GM12878 (cell line): ENCODE measurements at regions not wholly inside any gene's neighbourhood (a gene's known extent, or its start where the extent isn't known, plus 50 kb on each side); places are given as distances from the start of the nearest gene placed in this dataset.

Experiments
- ATAC-seq: fragments of 200-7000 bp; cut with Tn5 transposase; 3 replicates; pipeline ENCODE4 v1.9.1; 2020; ENCODE audit warnings: mild to moderate bottlenecking, moderate library complexity
- BruUV-seq: library from RNA; stranded (reverse); fragments of 400-500 nt; replicated peaks from 2 replicates; lab custom pipeline; 2021; lab: Mats Ljungman, UMichigan
- CTCF ChIA-PET: fragments of 300-600 bp; sonication (Branson Sonifier 250); formaldehyde crosslinking; extraction: SDS; loops from one replicate; lab custom pipeline; 2021; ENCODE audit warnings: inconsistent platforms; lab: Yijun Ruan, JAX
- POLR2A ChIA-PET: fragments of 350-600 bp; formaldehyde crosslinking; extraction: SDS; loops from one replicate; lab custom pipeline; 2021; ENCODE audit warnings: inconsistent platforms; lab: Charles Lee
- RAD21 ChIA-PET: fragments of 300-600 bp; sonication (Branson Sonifier 250); formaldehyde crosslinking; loops from one replicate; lab custom pipeline; 2023; ENCODE audit warnings: antibody characterized with exemption; ENCODE audit not compliant: unreplicated experiment; lab: Charles Lee
- SMC1A ChIA-PET: fragments of 300-600 bp; sonication (Branson Sonifier 250); formaldehyde crosslinking; loops from one replicate; lab custom pipeline; 2023; ENCODE audit not compliant: unreplicated experiment, uncharacterized antibody; lab: Charles Lee
- DNase-seq: peaks from one replicate; pipeline ENCODE4 v3.0.0-alpha.2; 2011; ENCODE audit warnings: low read depth, low spot score
- FAIRE-seq: peaks from 3 replicates; lab custom pipeline; 2011; peaks lifted over from hg19 to GRCh38; lab: Jason Lieb, UNC
- H2AFZ ChIP-seq: 2 replicates; pipeline ENCODE4 v1.6.0; 2011; ENCODE audit warnings: low read depth, low read length, control low read depth; ENCODE audit not compliant: control insufficient read depth
- H3K27ac ChIP-seq: 2 replicates; pipeline ENCODE4 v1.5.1; 2011; ENCODE audit warnings: control low read depth; ENCODE audit not compliant: control insufficient read depth, insufficient read depth
- H3K27me3 ChIP-seq, 2 experiments: replicated peaks in 1 of 2; 2 replicates each; pipeline versions ENCODE4 v1.6.0 to v1.6.1; 2011; ENCODE audit warnings: low read length in 1 of 2; ENCODE audit not compliant: control insufficient read depth in 2 of 2, insufficient read depth in 2 of 2
- H3K36me3 ChIP-seq, 2 experiments: 2 replicates each; pipeline ENCODE4 v1.5.1; 2011; ENCODE audit warnings: low read length in 1 of 2; ENCODE audit not compliant: control insufficient read depth in 2 of 2, insufficient read depth in 2 of 2
- H3K4me1 ChIP-seq: 2 replicates; pipeline ENCODE4 v1.6.1; 2011; ENCODE audit warnings: mild to moderate bottlenecking, low read length, moderate library complexity, mixed read lengths; ENCODE audit not compliant: control insufficient read depth, insufficient read depth
- H3K4me2 ChIP-seq: 2 replicates; pipeline ENCODE4 v1.6.0; 2011; ENCODE audit warnings: control low read depth; ENCODE audit not compliant: control insufficient read depth, insufficient read depth
- H3K4me3 ChIP-seq: fragments of 200-600 bp; sonication (generic); 2 replicates; pipeline ENCODE4 v1.5.1; 2016
- H3K79me2 ChIP-seq: 2 replicates; pipeline ENCODE4 v1.6.0; 2011; ENCODE audit warnings: low read length; ENCODE audit not compliant: control insufficient read depth, insufficient read depth
- H3K9ac ChIP-seq: 2 replicates; pipeline ENCODE4 v1.8.0; 2011; ENCODE audit warnings: low read length, control low read depth, mixed read lengths; ENCODE audit not compliant: control insufficient read depth, insufficient read depth
- H3K9me3 ChIP-seq: replicated peaks from 3 replicates; pipeline ENCODE4 v1.5.1; 2011; ENCODE audit warnings: mild to moderate bottlenecking, low read length; ENCODE audit not compliant: control insufficient read depth, insufficient read depth
- H4K20me1 ChIP-seq: 2 replicates; pipeline ENCODE4 v1.6.0; 2011; ENCODE audit not compliant: control insufficient read depth, insufficient read depth
- BCL11A ChIP-seq: IDR thresholded peaks from 2 replicates; pipeline ENCODE4 v1.6.1; 2011; ENCODE audit warnings: low read depth, low read length
- BRCA1 ChIP-seq: IDR thresholded peaks from 2 replicates; pipeline ENCODE4 v1.6.1; 2011; ENCODE audit warnings: low read depth, low read length, improper control_type of control experiment
- E4F1 ChIP-seq: fragments of 450-650 bp; IDR thresholded peaks from 2 replicates; pipeline ENCODE4 v1.6.1; 2018; ENCODE audit warnings: borderline replicate concordance, mild to moderate bottlenecking; ENCODE audit not compliant: partially characterized antibody
- IRF3 ChIP-seq: fragments of 450-650 bp; IDR thresholded peaks from 2 replicates; pipeline ENCODE4 v1.6.1; 2014; ENCODE audit warnings: mild to moderate bottlenecking
- IRF5 ChIP-seq: fragments of 450-650 bp; IDR thresholded peaks from 2 replicates; pipeline ENCODE4 v1.6.1; 2017; ENCODE audit warnings: borderline replicate concordance
- KDM1A ChIP-seq: fragments of 200-600 bp; sonication (generic); IDR thresholded peaks from 2 replicates; pipeline ENCODE4 v1.6.1; 2016; ENCODE audit warnings: borderline replicate concordance
- KLF5 ChIP-seq: fragments of 450-650 bp; IDR thresholded peaks from 2 replicates; pipeline ENCODE4 v1.6.1; 2014; ENCODE audit warnings: mild to moderate bottlenecking; ENCODE audit not compliant: partially characterized antibody
- NFYA ChIP-seq: IDR thresholded peaks from 2 replicates; pipeline ENCODE4 v1.6.1; 2011; ENCODE audit warnings: low read depth, mild to moderate bottlenecking, low read length, improper control_type of control experiment, borderline replicate concordance
- PAX8 ChIP-seq: fragments of 450-650 bp; IDR thresholded peaks from 2 replicates; pipeline ENCODE4 v1.6.1; 2017; ENCODE audit warnings: mild to moderate bottlenecking, moderate library complexity
- PBX3 ChIP-seq: IDR thresholded peaks from 2 replicates; pipeline ENCODE4 v1.6.1; 2011; ENCODE audit warnings: mild to moderate bottlenecking, low read depth, low read length, moderate library complexity; ENCODE audit not compliant: insufficient replicate concordance
- POLR2A ChIP-seq: IDR thresholded peaks from 2 replicates; pipeline ENCODE4 v1.6.1; 2011; ENCODE audit warnings: low read depth, mild to moderate bottlenecking, low read length
- POU2F2 ChIP-seq: IDR thresholded peaks from 3 replicates; pipeline ENCODE4 v1.6.1; 2011; ENCODE audit warnings: low read depth, mild to moderate bottlenecking, low read length, borderline replicate concordance
- RFX5 ChIP-seq: IDR thresholded peaks from 2 replicates; pipeline ENCODE4 v1.6.1; 2011; ENCODE audit warnings: low read depth, low read length, improper control_type of control experiment
- SP1 ChIP-seq: IDR thresholded peaks from one replicate; pipeline ENCODE4 v1.6.1; 2011; ENCODE audit warnings: low read depth, low read length
- TCF3 ChIP-seq: IDR thresholded peaks from 2 replicates; pipeline ENCODE4 v1.6.1; 2012; ENCODE audit warnings: low read depth, mild to moderate bottlenecking, low read length, borderline replicate concordance; ENCODE audit not compliant: insufficient read depth
- YBX1 ChIP-seq: fragments of 450-650 bp; IDR thresholded peaks from 2 replicates; pipeline ENCODE4 v1.6.1; 2016; ENCODE audit warnings: antibody characterized with exemption
- ZBTB40 ChIP-seq: fragments of 450-650 bp; IDR thresholded peaks from 2 replicates; pipeline ENCODE4 v1.6.1; 2016; ENCODE audit warnings: mild to moderate bottlenecking, moderate library complexity, borderline replicate concordance
- WGBS: methylation state at CpG from one replicate; pipeline ENCODE4 v1.1.6; 2016; ENCODE audit warnings: low lambda C conversion rate; ENCODE audit not compliant: insufficient replicate concordance, insufficient coverage; ENCODE audit errors: missing lambda C conversion rate; 5-methylcytosine and 5-hydroxymethylcytosine counted together
- in situ Hi-C: fragments of 300-500 bp; cut with MboI; formaldehyde crosslinking; loops from 9 replicates; pipeline ENCODE4 v1.14.3; 2018; ENCODE audit warnings: mixed read lengths
- intact Hi-C: fragments of 100-400 bp; cut with micrococcal nuclease; formaldehyde crosslinking; loops from one replicate; pipeline ENCODE4 v1.14.2; 2022; ENCODE audit not compliant: unreplicated experiment

GRCh38 chr4:11133868-11134267, 294.8 kb downstream of the HS3ST1 start:
- no peak for FAIRE-seq
- H3K4me2 ChIP-seq, result no peak overlapping the region
- POLR2A ChIA-PET, result no interaction called here
- no peak overlapping the region for H2AFZ ChIP-seq
- H3K79me2 ChIP-seq, result no peaks in the 10 kb centered on the region
- in situ Hi-C loops, result no loop called here
- RAD21 ChIA-PET, result no interaction called here
- no TSS peak for BruUV-seq
- H3K27ac ChIP-seq, result no peak overlapping the region
- 11% methylated on average over 2 of the region's 2 CpGs for WGBS
- CTCF ChIA-PET, result no interaction called here
- no peak overlapping the region for H3K4me3 ChIP-seq
- no peaks in the 10 kb centered on the region for H3K4me1 ChIP-seq
- H3K36me3 ChIP-seq, result no peaks in the 10 kb centered on the region
- intact Hi-C loops, result no loop called here
- H3K9ac ChIP-seq, result no peak overlapping the region
- no peak for ATAC-seq
- no peak for DNase-seq
- H4K20me1 ChIP-seq, result no peaks in the 10 kb centered on the region
- SMC1A ChIA-PET, result no interaction called here
- H3K9me3 ChIP-seq, result no peaks in the 10 kb centered on the region; the same call in 2 of the 3 replicates
- no peaks in the 10 kb centered on the region for H3K27me3 ChIP-seq
- no peak for TF ChIP-seq RFX5
- no peak for TF ChIP-seq PBX3
- TF ChIP-seq KDM1A, result no peak
- TF ChIP-seq NFYA, result no peak
- TF ChIP-seq SP1, result no peak
- TF ChIP-seq BRCA1, result no peak
- TF ChIP-seq IRF3, result no peak
- no peak for TF ChIP-seq ZBTB40
- TF ChIP-seq IRF5, result no peak
- no peak for TF ChIP-seq TCF3
- no peak for TF ChIP-seq KLF5
- TF ChIP-seq E4F1, result no peak
- TF ChIP-seq BCL11A, result no peak
- TF ChIP-seq PAX8, result no peak
- no peak for TF ChIP-seq POLR2A
- no peak for TF ChIP-seq POU2F2
- TF ChIP-seq YBX1, result no peak
